ENCODE measurements at regions not wholly inside any gene's neighbourhood (a gene's known extent, or its start where the extent isn't known, plus 50 kb on each side); places are given as distances from the start of the nearest gene placed in this dataset.

DNA sequence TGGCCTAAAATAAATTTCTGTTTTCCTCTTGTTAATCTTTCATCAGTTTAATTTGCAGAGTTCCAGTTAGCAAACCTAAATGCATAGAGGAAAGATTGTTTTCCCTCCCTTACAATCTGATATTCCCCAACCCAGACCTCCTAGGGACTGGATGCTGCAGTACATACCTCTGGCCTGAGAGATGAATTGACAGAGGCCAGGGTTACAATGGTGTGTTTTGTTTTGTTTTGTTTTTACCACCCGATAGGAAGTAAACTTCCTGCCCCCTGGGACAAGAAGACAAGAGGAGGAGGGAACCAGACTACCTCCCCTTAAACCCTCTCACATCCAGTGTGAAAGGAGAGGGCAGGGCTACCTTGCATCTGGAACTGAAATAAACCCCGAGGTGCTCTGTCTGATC lies 319.0 kb downstream of the LRFN2 start:
- no peak overlapping the region for H2AFZ ChIP-seq (ENCODE audit: low read length)
- H3K79me2 ChIP-seq (ENCODE audit: insufficient read depth, low read length), result no peaks in the 10 kb centered on the region
- no peaks in the 10 kb centered on the region for H3K9me3 ChIP-seq (ENCODE audit: low read length)
- H3K9ac ChIP-seq (ENCODE audit: low read length), result no peak overlapping the region
- H3K4me1 ChIP-seq (ENCODE audit: insufficient read depth, low read length, severe bottlenecking), result no peaks in the 10 kb centered on the region
- H3K9me2 ChIP-seq (ENCODE audit: low read depth, low read length), result no peaks in the 10 kb centered on the region
- no peak overlapping the region for H3K4me3 ChIP-seq (ENCODE audit: low read depth, low read length, poor library complexity, severe bottlenecking)
- no peaks in the 10 kb centered on the region for H3F3A ChIP-seq (ENCODE audit: insufficient read depth, low read length)
- H3K27me3 ChIP-seq (ENCODE audit: insufficient read depth, low read length), result no peaks in the 10 kb centered on the region; the same call in 1 of the 2 replicates
- H3K36me3 ChIP-seq (ENCODE audit: insufficient read depth, low read length), result no peaks in the 10 kb centered on the region
- no peak overlapping the region for H3K4me2 ChIP-seq (ENCODE audit: low read length)
- TF ChIP-seq EZH2 (IDR thresholded peaks at IDR 0.05; ENCODE audit: borderline replicate concordance, low read length), result no peak
- TF ChIP-seq, protein P1, sequence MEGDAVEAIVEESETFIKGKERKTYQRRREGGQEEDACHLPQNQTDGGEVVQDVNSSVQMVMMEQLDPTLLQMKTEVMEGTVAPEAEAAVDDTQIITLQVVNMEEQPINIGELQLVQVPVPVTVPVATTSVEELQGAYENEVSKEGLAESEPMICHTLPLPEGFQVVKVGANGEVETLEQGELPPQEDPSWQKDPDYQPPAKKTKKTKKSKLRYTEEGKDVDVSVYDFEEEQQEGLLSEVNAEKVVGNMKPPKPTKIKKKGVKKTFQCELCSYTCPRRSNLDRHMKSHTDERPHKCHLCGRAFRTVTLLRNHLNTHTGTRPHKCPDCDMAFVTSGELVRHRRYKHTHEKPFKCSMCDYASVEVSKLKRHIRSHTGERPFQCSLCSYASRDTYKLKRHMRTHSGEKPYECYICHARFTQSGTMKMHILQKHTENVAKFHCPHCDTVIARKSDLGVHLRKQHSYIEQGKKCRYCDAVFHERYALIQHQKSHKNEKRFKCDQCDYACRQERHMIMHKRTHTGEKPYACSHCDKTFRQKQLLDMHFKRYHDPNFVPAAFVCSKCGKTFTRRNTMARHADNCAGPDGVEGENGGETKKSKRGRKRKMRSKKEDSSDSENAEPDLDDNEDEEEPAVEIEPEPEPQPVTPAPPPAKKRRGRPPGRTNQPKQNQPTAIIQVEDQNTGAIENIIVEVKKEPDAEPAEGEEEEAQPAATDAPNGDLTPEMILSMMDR (IDR thresholded peaks at IDR 0.05; ENCODE audit: low read length), result no peak
- no peak overlapping the region for H3K27ac ChIP-seq (ENCODE audit: low read depth, low read length, poor library complexity, severe bottlenecking)
- no peaks in the 10 kb centered on the region for H4K20me1 ChIP-seq (ENCODE audit: insufficient read depth, low read length)

DNA sequence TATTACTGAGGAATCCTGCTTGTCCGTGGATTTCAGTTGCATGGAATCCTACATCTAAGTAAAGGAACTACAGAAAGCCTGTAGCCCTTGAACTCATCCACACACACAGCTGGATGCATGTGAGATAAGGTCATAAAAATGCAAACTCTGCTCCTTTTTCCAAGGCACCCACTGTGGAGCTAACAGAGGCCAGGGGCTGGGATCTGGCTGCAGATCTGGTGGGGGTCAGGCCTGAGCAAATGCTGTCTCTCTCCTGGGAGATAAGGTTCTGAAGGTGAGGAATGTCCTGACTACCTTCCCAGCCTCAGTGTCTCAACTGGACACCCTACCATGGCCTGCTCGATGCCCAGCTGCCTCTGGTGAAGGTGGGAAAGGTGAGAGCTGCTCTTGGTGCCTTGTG lies 321.5 kb downstream of the LRFN2 start:
- no peaks in the 10 kb centered on the region for H3K9me2 ChIP-seq (ENCODE audit: low read depth, low read length)
- H3K79me2 ChIP-seq (ENCODE audit: insufficient read depth, low read length), result no peaks in the 10 kb centered on the region
- H4K20me1 ChIP-seq (ENCODE audit: insufficient read depth, low read length), result no peaks in the 10 kb centered on the region
- H3K4me1 ChIP-seq (ENCODE audit: insufficient read depth, low read length, severe bottlenecking), result no peaks in the 10 kb centered on the region
- no peak overlapping the region for H3K27ac ChIP-seq (ENCODE audit: low read depth, low read length, poor library complexity, severe bottlenecking)
- no peak overlapping the region for H2AFZ ChIP-seq (ENCODE audit: low read length)
- no peaks in the 10 kb centered on the region for H3F3A ChIP-seq (ENCODE audit: insufficient read depth, low read length)
- H3K4me3 ChIP-seq (ENCODE audit: low read depth, low read length, poor library complexity, severe bottlenecking), result no peak overlapping the region
- H3K9ac ChIP-seq (ENCODE audit: low read length), result no peak overlapping the region
- no peaks in the 10 kb centered on the region for H3K36me3 ChIP-seq (ENCODE audit: insufficient read depth, low read length)
- no peak for TF ChIP-seq EZH2 (IDR thresholded peaks at IDR 0.05; ENCODE audit: borderline replicate concordance, low read length)
- TF ChIP-seq, protein P1 (IDR thresholded peaks at IDR 0.05; ENCODE audit: low read length), result no peak
- no peaks in the 10 kb centered on the region for H3K9me3 ChIP-seq (ENCODE audit: low read length)
- no peaks in the 10 kb centered on the region; the same call in 1 of the 2 replicates for H3K27me3 ChIP-seq (ENCODE audit: insufficient read depth, low read length)
- H3K4me2 ChIP-seq (ENCODE audit: low read length), result no peak overlapping the region

DNA sequence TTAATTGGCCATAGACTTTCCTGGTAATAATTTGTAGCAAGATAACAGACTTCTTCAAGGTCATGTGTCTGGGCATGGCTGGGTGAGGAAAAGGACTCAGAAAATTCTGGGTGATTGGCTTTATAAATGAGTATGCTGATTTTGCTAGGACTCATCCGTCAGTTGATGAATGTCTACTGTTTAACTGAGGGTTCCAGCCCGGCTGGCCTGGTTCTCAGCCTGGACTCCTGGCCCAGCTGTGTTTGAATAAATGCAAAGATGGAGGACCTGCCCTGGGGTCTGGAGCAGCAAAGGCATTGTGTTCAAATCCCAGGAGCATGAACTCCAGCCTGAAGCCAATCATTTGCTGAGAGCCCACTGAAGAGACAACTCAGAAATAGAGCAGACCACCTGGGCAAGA lies 323.2 kb downstream of the LRFN2 start:
- H4K20me1 ChIP-seq (ENCODE audit: insufficient read depth, low read length), result no peaks in the 10 kb centered on the region
- TF ChIP-seq EZH2 (IDR thresholded peaks at IDR 0.05; ENCODE audit: borderline replicate concordance, low read length), result no peak
- TF ChIP-seq, protein P1 (IDR thresholded peaks at IDR 0.05; ENCODE audit: low read length), result no peak
- no peak overlapping the region for H3K4me3 ChIP-seq (ENCODE audit: low read depth, low read length, poor library complexity, severe bottlenecking)
- H3K79me2 ChIP-seq (ENCODE audit: insufficient read depth, low read length), result no peaks in the 10 kb centered on the region
- no peaks in the 10 kb centered on the region for H3K36me3 ChIP-seq (ENCODE audit: insufficient read depth, low read length)
- H3K27me3 ChIP-seq (ENCODE audit: insufficient read depth, low read length), result no peaks in the 10 kb centered on the region; the same call in 1 of the 2 replicates
- no peak overlapping the region for H3K9ac ChIP-seq (ENCODE audit: low read length)
- no peaks in the 10 kb centered on the region for H3K4me1 ChIP-seq (ENCODE audit: insufficient read depth, low read length, severe bottlenecking)
- no peak overlapping the region for H3K4me2 ChIP-seq (ENCODE audit: low read length)
- no peaks in the 10 kb centered on the region for H3K9me3 ChIP-seq (ENCODE audit: low read length)
- no peaks in the 10 kb centered on the region for H3K9me2 ChIP-seq (ENCODE audit: low read depth, low read length)
- no peak overlapping the region for H3K27ac ChIP-seq (ENCODE audit: low read depth, low read length, poor library complexity, severe bottlenecking)
- H3F3A ChIP-seq (ENCODE audit: insufficient read depth, low read length), result no peaks in the 10 kb centered on the region
- H2AFZ ChIP-seq (ENCODE audit: low read length), result no peak overlapping the region

Measured in OCI-LY1 (cell line).